ENCODE measurements at regions not wholly inside any gene's neighbourhood (a gene's known extent, or its start where the extent isn't known, plus 50 kb on each side); places are given as distances from the start of the nearest gene placed in this dataset.
"Not testable (repeated sequence)": the region's sequence is repeated elsewhere in the genome, so short reads cannot be mapped to it uniquely, and the experiment has no call there.

GRCh38 chr1:5730272-5731109 lies 261.7 kb downstream of the NPHP4 start:
- DNase-seq: no peak

GRCh38 chr1:5729636-5730145 lies 262.5 kb downstream of the NPHP4 start:
- no peak for DNase-seq

- DNase-seq: no peak
Observed at GRCh38 chr1:5728663-5729355, 263.4 kb downstream of the NPHP4 start.

GRCh38 chr1:5727871-5728643 lies 264.2 kb downstream of the NPHP4 start:
- no peak for DNase-seq

- no peak for DNase-seq
Observed at GRCh38 chr1:5727191-5727590, 265.0 kb downstream of the NPHP4 start.

- not testable (repeated sequence) for DNase-seq
Observed at GRCh38 chr1:5726586-5727184, 265.5 kb downstream of the NPHP4 start.

- no peak for DNase-seq
Observed at GRCh38 chr1:5725855-5726585, 266.2 kb downstream of the NPHP4 start.

GRCh38 chr1:5725406-5725805 lies 266.8 kb downstream of the NPHP4 start:
- no peak for DNase-seq

GRCh38 chr1:5724847-5725246 lies 267.4 kb downstream of the NPHP4 start:
- no peak for DNase-seq

GRCh38 chr1:5722635-5723164 lies 269.5 kb downstream of the NPHP4 start:
- no peak for DNase-seq

- DNase-seq: no peak
Observed at GRCh38 chr1:5721634-5722215, 270.5 kb downstream of the NPHP4 start.

- no peak for DNase-seq
Observed at GRCh38 chr1:5720936-5721335, 271.3 kb downstream of the NPHP4 start.

- DNase-seq: no peak
Observed at GRCh38 chr1:5720484-5720883, 271.7 kb downstream of the NPHP4 start.

- no peak for DNase-seq
Observed at GRCh38 chr1:5720045-5720444, 272.2 kb downstream of the NPHP4 start.

GRCh38 chr1:5718831-5719632 lies 273.2 kb downstream of the NPHP4 start:
- DNase-seq: no peak

GRCh38 chr1:5717031-5717682 lies 275.1 kb downstream of the NPHP4 start:
- DNase-seq: no peak

GRCh38 chr1:5716126-5716525 lies 276.1 kb downstream of the NPHP4 start:
- no peak for DNase-seq

- DNase-seq: no peak
Observed at GRCh38 chr1:5713101-5714010, 278.9 kb downstream of the NPHP4 start.

All from activated CD4-positive, alpha-beta T cell treated with anti-CD3 and anti-CD28 coated beads, Interleukin-2, amount 50 U/mL, for 4 hours (primary cell).